Fibroblast of the aortic adventitia (primary cell): ENCODE measurements at regions not wholly inside any gene's neighbourhood (a gene's known extent, or its start where the extent isn't known, plus 50 kb on each side); places are given as distances from the start of the nearest gene placed in this dataset.

Source experiments
- DNase-seq: peaks from one replicate; pipeline ENCODE4 v3.0.0-alpha.2; 2010; ENCODE audit warnings: low read depth
- H3K4me3 ChIP-seq: 2 replicates; pipeline ENCODE4 v1.5.1; 2011; ENCODE audit warnings: low read depth, mild to moderate bottlenecking, control low read depth, low read length, moderate library complexity
- CTCF ChIP-seq: IDR thresholded peaks from 2 replicates; pipeline ENCODE4 v1.5.1; 2011; ENCODE audit warnings: mild to moderate bottlenecking, low read length, control low read depth, inconsistent platforms; ENCODE audit not compliant: insufficient read depth

GRCh38 chr4:20381005-20381404 lies 129.3 kb downstream of the SLIT2 start:
- no peak for DNase-seq
- no peak for TF ChIP-seq CTCF
- no peak overlapping the region for H3K4me3 ChIP-seq

- no peak for DNase-seq
- H3K4me3 ChIP-seq = no peak overlapping the region
- TF ChIP-seq CTCF = no peak
Measured at GRCh38 chr4:20383283-20383682, 131.6 kb downstream of the SLIT2 start.

GRCh38 chr4:20383969-20384368 lies 132.3 kb downstream of the SLIT2 start:
- TF ChIP-seq CTCF = no peak
- H3K4me3 ChIP-seq = no peak overlapping the region
- DNase-seq = no peak

- DNase-seq = no peak
- TF ChIP-seq CTCF = no peak
- H3K4me3 ChIP-seq = no peak overlapping the region
Measured at GRCh38 chr4:20384456-20384855, 132.8 kb downstream of the SLIT2 start.

- no peak overlapping the region for H3K4me3 ChIP-seq
- TF ChIP-seq CTCF = no peak
- DNase-seq = no peak
Measured at GRCh38 chr4:20386001-20386740, 134.5 kb downstream of the SLIT2 start.

- no peak overlapping the region for H3K4me3 ChIP-seq
- no peak for TF ChIP-seq CTCF
Measured at GRCh38 chr4:20386906-20387305, 135.2 kb downstream of the SLIT2 start.

GRCh38 chr4:20391198-20391597 lies 139.5 kb downstream of the SLIT2 start:
- peak; percentile 85 for DNase-seq
- no peak for TF ChIP-seq CTCF
- no peak overlapping the region for H3K4me3 ChIP-seq

More at GRCh38 chr4:20386906-20387305, 135.2 kb downstream of the SLIT2 start:
- no peak for DNase-seq
